SK-N-MC (cell line): ENCODE measurements at regions not wholly inside any gene's neighbourhood (a gene's known extent, or its start where the extent isn't known, plus 50 kb on each side); places are given as distances from the start of the nearest gene placed in this dataset.

Source experiments
- EZH2 ChIP-seq: fragments of 200-600 bp; sonication (generic); IDR thresholded peaks from one replicate; pipeline ENCODE4 v1.6.1; 2017; ENCODE audit warnings: antibody characterized with exemption
- FOXP2 ChIP-seq: optimal IDR thresholded peaks from 2 replicates; pipeline ENCODE3; 2011; ENCODE audit warnings: mild to moderate bottlenecking, moderate library complexity; ENCODE audit not compliant: insufficient read depth; ENCODE audit errors: extremely low read length, control extremely low read depth
- POLR2AphosphoS5 ChIP-seq: IDR thresholded peaks from 2 replicates; pipeline ENCODE4 v1.6.1; 2012; ENCODE audit warnings: mild to moderate bottlenecking, low read depth, low read length, borderline replicate concordance

DNA sequence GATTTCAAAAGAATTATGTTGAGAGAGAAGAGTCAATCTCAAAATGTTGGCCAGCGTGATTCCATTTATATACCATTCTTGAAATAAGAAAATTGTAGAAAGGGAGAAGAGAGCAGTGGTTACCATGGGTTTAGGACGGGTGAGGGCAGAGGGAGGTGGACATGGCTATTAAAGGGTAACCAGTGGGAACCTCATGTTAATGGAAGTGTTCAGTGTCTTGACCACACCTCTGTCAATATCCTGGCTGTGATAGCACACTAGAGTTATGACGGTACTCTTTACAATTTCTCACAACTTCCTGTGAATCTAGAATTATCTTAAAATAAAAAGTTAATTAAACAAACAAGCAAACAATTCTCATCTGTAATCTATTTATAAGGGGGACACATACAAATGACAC lies 821.2 kb downstream of the VRK1 start:
- TF ChIP-seq EZH2 (no peak), POLR2AphosphoS5 (no peak), FOXP2 (no peak)
